Stimulated activated CD4-positive, alpha-beta T cell treated with anti-CD3 and anti-CD28 coated beads, Interleukin-15, amount 100 ng/mL, for 24 hours (primary cell): ENCODE measurements at regions not wholly inside any gene's neighbourhood (a gene's known extent, or its start where the extent isn't known, plus 50 kb on each side); places are given as distances from the start of the nearest gene placed in this dataset.
A peak's percentile ranks its signal among the peaks of the same experiment; 100 is the strongest.
"Not testable (repeated sequence)": the region's sequence is repeated elsewhere in the genome, so short reads cannot be mapped to it uniquely, and the experiment has no call there.

Source experiments
- DNase-seq: peaks from one replicate; pipeline ENCODE4 v3.0.0-alpha.2; 2020

GRCh38 chr2:88802026-88802425, 110.6 kb downstream of the RPIA start:
- DNase-seq: not testable (repeated sequence)

- DNase-seq: no peak
Measured at GRCh38 chr2:88807237-88807962, 115.9 kb downstream of the RPIA start.

- DNase-seq: no peak
Measured at GRCh38 chr2:88808083-88808482, 116.6 kb downstream of the RPIA start.

- no peak for DNase-seq
Measured at GRCh38 chr2:88808652-88809051, 117.2 kb downstream of the RPIA start.

GRCh38 chr2:88809216-88809615, 117.7 kb downstream of the RPIA start:
- no peak for DNase-seq

- DNase-seq: no peak
Measured at GRCh38 chr2:88810017-88810416, 118.5 kb downstream of the RPIA start.

- DNase-seq: no peak
Measured at GRCh38 chr2:88810488-88810887, 119.0 kb downstream of the RPIA start.

GRCh38 chr2:88811233-88811632, 119.8 kb downstream of the RPIA start:
- no peak for DNase-seq

GRCh38 chr2:88811681-88812080, 120.2 kb downstream of the RPIA start:
- DNase-seq: no peak

GRCh38 chr2:88813612-88814011, 122.1 kb downstream of the RPIA start:
- DNase-seq: no peak

GRCh38 chr2:88815282-88815681, 123.8 kb downstream of the RPIA start:
- no peak for DNase-seq

- no peak for DNase-seq
Measured at GRCh38 chr2:88815697-88816096, 124.2 kb downstream of the RPIA start.

GRCh38 chr2:88818381-88818780, 126.9 kb downstream of the RPIA start:
- no peak for DNase-seq

GRCh38 chr2:88824951-88825350, 133.5 kb downstream of the RPIA start:
- no peak for DNase-seq

- no peak for DNase-seq
Measured at GRCh38 chr2:88826399-88826798, 134.9 kb downstream of the RPIA start.

- no peak for DNase-seq
Measured at GRCh38 chr2:88827821-88828220, 136.3 kb downstream of the RPIA start.

- DNase-seq: no peak
Measured at GRCh38 chr2:88828397-88829137, 137.1 kb downstream of the RPIA start.

- DNase-seq: no peak
Measured at GRCh38 chr2:88829607-88830463, 138.4 kb downstream of the RPIA start.

- DNase-seq: no peak
Measured at GRCh38 chr2:88831071-88831791, 139.8 kb downstream of the RPIA start.

GRCh38 chr2:88831792-88832248, 140.3 kb downstream of the RPIA start:
- peak; percentile 68 for DNase-seq

- no peak for DNase-seq
Measured at GRCh38 chr2:88832311-88832991, 141.0 kb downstream of the RPIA start.

GRCh38 chr2:88832992-88833389, 141.5 kb downstream of the RPIA start:
- DNase-seq: no peak
